H1 (cell line): ENCODE measurements at regions not wholly inside any gene's neighbourhood (a gene's known extent, or its start where the extent isn't known, plus 50 kb on each side); places are given as distances from the start of the nearest gene placed in this dataset.

Source experiments
- CTCF ChIA-PET: fragments of 300-600 bp; sonication (Branson Sonifier 250); formaldehyde crosslinking; loops from one replicate; lab custom pipeline; 2021; ENCODE audit not compliant: partially characterized antibody; lab: Charles Lee
- POLR2A ChIA-PET: fragments of 300-600 bp; sonication (Branson Sonifier 250); formaldehyde crosslinking; loops from one replicate; lab custom pipeline; 2021; ENCODE audit warnings: inconsistent platforms; ENCODE audit not compliant: partially characterized antibody; lab: Charles Lee
- DNase-seq, 2 experiments: peaks; one replicate each; pipeline versions ENCODE4 v3.0.0 to v3.0.0-alpha.2; 2010 to 2022; ENCODE audit warnings: low spot score in 2 of 2, low read depth in 1 of 2, mixed read lengths in 1 of 2
- FAIRE-seq: peaks from 2 replicates; lab custom pipeline; 2011; peaks lifted over from hg19 to GRCh38; lab: Jason Lieb, UNC
- H2AFZ ChIP-seq: 2 replicates; pipeline ENCODE4 v1.8.1; 2012; ENCODE audit warnings: low read length, inconsistent platforms
- H2AK5ac ChIP-seq: 2 replicates; pipeline ENCODE4 v1.6.1; 2013; ENCODE audit warnings: low read depth, low read length
- H2BK120ac ChIP-seq: replicated peaks from 2 replicates; pipeline ENCODE3; 2013; ENCODE audit warnings: low read depth, low read length, inconsistent platforms
- H2BK12ac ChIP-seq: 2 replicates; pipeline ENCODE4 v1.6.1; 2013; ENCODE audit warnings: low read depth, low read length
- H2BK15ac ChIP-seq: 2 replicates; pipeline ENCODE4 v1.6.1; 2013; ENCODE audit warnings: low read length
- H2BK20ac ChIP-seq: 2 replicates; pipeline ENCODE4 v1.6.1; 2013; ENCODE audit warnings: low read length
- H2BK5ac ChIP-seq: 2 replicates; pipeline ENCODE4 v1.6.1; 2013; ENCODE audit warnings: low read depth, low read length
- H3K14ac ChIP-seq: 2 replicates; pipeline ENCODE4 v1.6.1; 2013; ENCODE audit warnings: inconsistent platforms; ENCODE audit not compliant: insufficient read length
- H3K18ac ChIP-seq: 2 replicates; pipeline ENCODE4 v1.6.1; 2013; ENCODE audit warnings: low read length; ENCODE audit errors: extremely low read depth
- H3K23ac ChIP-seq: 2 replicates; pipeline ENCODE4 v1.6.1; 2013; ENCODE audit warnings: inconsistent platforms; ENCODE audit not compliant: insufficient read length
- H3K23me2 ChIP-seq: 2 replicates; pipeline ENCODE4 v1.6.1; 2013; ENCODE audit warnings: low read depth, low read length
- H3K27ac ChIP-seq: 2 replicates; pipeline ENCODE4 v1.6.1; 2011; ENCODE audit warnings: low read depth, low read length, inconsistent platforms
- H3K27me3 ChIP-seq, 4 experiments: replicated peaks in 1 of 4; 1 replicate in 1 of 4; 2 replicates in 3 of 4; pipeline versions ENCODE4 v1.6.1 to v1.8.1; 2011 to 2013; ENCODE audit warnings: low read length in 3 of 4, mild to moderate bottlenecking in 3 of 4, inconsistent platforms in 2 of 4, mixed read lengths in 2 of 4, moderate library complexity in 1 of 4; ENCODE audit not compliant: control insufficient read depth in 3 of 4, insufficient read depth in 3 of 4; ENCODE audit errors: extremely low read depth in 1 of 4
- H3K36me3 ChIP-seq, 4 experiments: 2 replicates each; pipeline versions ENCODE4 v1.6.1 to v1.8.1; 2011 to 2013; ENCODE audit warnings: mild to moderate bottlenecking in 4 of 4, low read length in 3 of 4, moderate library complexity in 2 of 4, control low read depth in 1 of 4, inconsistent platforms in 1 of 4; ENCODE audit not compliant: insufficient read depth in 4 of 4, control insufficient read depth in 2 of 4
- H3K4ac ChIP-seq: replicated peaks from 2 replicates; pipeline ENCODE3; 2013; ENCODE audit warnings: low read length, low read depth, mixed read lengths, inconsistent platforms; ENCODE audit not compliant: insufficient read length
- H3K4me1 ChIP-seq, 4 experiments: replicated peaks in 1 of 4; 1 replicate in 1 of 4; 2 replicates in 3 of 4; pipeline versions ENCODE4 v1.6.1 to v1.8.1; 2011 to 2013; ENCODE audit warnings: low read length in 3 of 4, inconsistent platforms in 2 of 4, mixed read lengths in 1 of 4; ENCODE audit not compliant: insufficient read depth in 4 of 4, control insufficient read depth in 3 of 4
- H3K4me2 ChIP-seq, 2 experiments: 2 replicates each; pipeline versions ENCODE4 v1.6.1 to v1.8.1; 2011 to 2013; ENCODE audit warnings: low read depth in 2 of 2, low read length in 2 of 2, control low read depth in 1 of 2, inconsistent platforms in 1 of 2, mild to moderate bottlenecking in 1 of 2; ENCODE audit not compliant: insufficient read depth in 1 of 2
- H3K4me3 ChIP-seq, 4 experiments: fragments of 200-600, 300-600 bp in 1 of 4; sonication (generic), shearing (Covaris generic), sonication (Bioruptor Twin) in 1 of 4; 2 replicates each; pipeline versions ENCODE4 v1.5.1 to v1.8.1; 2011 to 2016; ENCODE audit warnings: low read length in 4 of 4, low read depth in 3 of 4, control low read depth in 2 of 4, inconsistent platforms in 2 of 4, mild to moderate bottlenecking in 2 of 4, mixed read lengths in 1 of 4, moderate library complexity in 1 of 4; ENCODE audit not compliant: insufficient read depth in 2 of 4; ENCODE audit errors: extremely low read depth in 1 of 4
- H3K56ac ChIP-seq: replicated peaks from 2 replicates; pipeline ENCODE3; 2013; ENCODE audit warnings: low read depth, mild to moderate bottlenecking, mixed read lengths, low read length, inconsistent platforms; ENCODE audit not compliant: insufficient read length
- H3K79me1 ChIP-seq: 2 replicates; pipeline ENCODE4 v1.6.1; 2013; ENCODE audit warnings: low read depth, low read length, control low read depth
- H3K79me2 ChIP-seq, 2 experiments: 2 replicates each; pipeline versions ENCODE4 v1.6.1 to v1.8.1; 2012 to 2013; ENCODE audit warnings: low read length in 2 of 2, mild to moderate bottlenecking in 2 of 2, inconsistent platforms in 1 of 2; ENCODE audit not compliant: insufficient read depth in 2 of 2, control insufficient read depth in 1 of 2
- H3K9ac ChIP-seq, 4 experiments: replicated peaks in 1 of 4; 1 replicate in 1 of 4; 2 replicates in 3 of 4; pipeline versions ENCODE4 v1.6.1 to v1.8.1; 2011 to 2013; ENCODE audit warnings: low read depth in 3 of 4, low read length in 3 of 4, control low read depth in 2 of 4, mild to moderate bottlenecking in 2 of 4, moderate library complexity in 2 of 4, inconsistent platforms in 1 of 4; ENCODE audit errors: extremely low read depth in 1 of 4
- H3K9me3 ChIP-seq, 2 experiments: 2 replicates each; pipeline versions ENCODE4 v1.6.1 to v1.8.1; 2012 to 2013; ENCODE audit warnings: mild to moderate bottlenecking in 2 of 2, moderate library complexity in 2 of 2, control low read depth in 1 of 2, inconsistent platforms in 1 of 2, low read depth in 1 of 2, low read length in 1 of 2, mixed read lengths in 1 of 2; ENCODE audit not compliant: insufficient read depth in 2 of 2
- H4K20me1 ChIP-seq, 2 experiments: replicated peaks in 1 of 2; 2 replicates each; pipeline versions ENCODE3 to v1.8.1; 2011 to 2013; ENCODE audit warnings: inconsistent platforms in 2 of 2, low read length in 2 of 2, mild to moderate bottlenecking in 1 of 2; ENCODE audit not compliant: insufficient read depth in 2 of 2, control insufficient read depth in 1 of 2
- H4K5ac ChIP-seq: 2 replicates; pipeline ENCODE4 v1.6.1; 2013; ENCODE audit warnings: low read length, low read depth, mixed read lengths, inconsistent platforms; ENCODE audit not compliant: insufficient read length
- H4K8ac ChIP-seq: 2 replicates; pipeline ENCODE4 v1.8.0; 2013; ENCODE audit warnings: mild to moderate bottlenecking, moderate library complexity, low read length, inconsistent platforms; ENCODE audit not compliant: insufficient read depth; ENCODE audit errors: extremely low read depth
- H4K91ac ChIP-seq: replicated peaks from 2 replicates; pipeline ENCODE3; 2013; ENCODE audit warnings: low read length, mixed read lengths, inconsistent platforms; ENCODE audit not compliant: insufficient read length
- BACH1 ChIP-seq: IDR thresholded peaks from 2 replicates; pipeline ENCODE4 v1.6.1; 2012; ENCODE audit warnings: low read length, improper control_type of control experiment
- BRCA1 ChIP-seq: IDR thresholded peaks from 2 replicates; pipeline ENCODE4 v1.6.1; 2012; ENCODE audit warnings: low read depth, low read length, improper control_type of control experiment
- CREB1 ChIP-seq: IDR thresholded peaks from 2 replicates; pipeline ENCODE4 v1.6.1; 2012; ENCODE audit warnings: inconsistent platforms
- EP300 ChIP-seq, 2 experiments: IDR thresholded peaks; 1 replicate in 1 of 2; 2 replicates in 1 of 2; pipeline ENCODE4 v1.6.1; 2011 to 2012; ENCODE audit warnings: low read depth in 2 of 2, low read length in 2 of 2, mild to moderate bottlenecking in 2 of 2, borderline replicate concordance in 1 of 2, inconsistent platforms in 1 of 2, moderate library complexity in 1 of 2
- EZH2 ChIP-seq: fragments of 200-600 bp; sonication (generic); IDR thresholded peaks from 2 replicates; pipeline ENCODE4 v1.7.1; 2012; ENCODE audit warnings: low read depth, mild to moderate bottlenecking, moderate library complexity, low read length, inconsistent platforms; ENCODE audit not compliant: severe bottlenecking
- GABPA ChIP-seq: IDR thresholded peaks from 2 replicates; pipeline ENCODE4 v1.6.1; 2011; ENCODE audit warnings: mild to moderate bottlenecking, low read length, moderate library complexity, borderline replicate concordance; ENCODE audit not compliant: insufficient read depth
- MAFK ChIP-seq: IDR thresholded peaks from 2 replicates; pipeline ENCODE4 v1.6.1; 2012; ENCODE audit warnings: low read depth, mild to moderate bottlenecking, improper control_type of control experiment, low read length
- NRF1 ChIP-seq: IDR thresholded peaks from 2 replicates; pipeline ENCODE4 v1.6.1; 2011; ENCODE audit warnings: mild to moderate bottlenecking, low read depth, low read length, improper control_type of control experiment
- POLR2A ChIP-seq, 2 experiments: IDR thresholded peaks; 1 replicate in 1 of 2; 2 replicates in 1 of 2; pipeline ENCODE4 v1.6.1; 2011; ENCODE audit warnings: low read depth in 2 of 2, low read length in 2 of 2, mild to moderate bottlenecking in 2 of 2; ENCODE audit errors: control extremely low read depth in 1 of 2
- SIX5 ChIP-seq: IDR thresholded peaks from 2 replicates; pipeline ENCODE4 v1.6.1; 2011; ENCODE audit warnings: mild to moderate bottlenecking, low read depth, low read length
- SRF ChIP-seq: IDR thresholded peaks from 2 replicates; pipeline ENCODE4 v1.6.1; 2011; ENCODE audit warnings: mild to moderate bottlenecking, low read depth, low read length, moderate library complexity
- TAF7 ChIP-seq: optimal IDR thresholded peaks from 2 replicates; pipeline ENCODE3; 2011; ENCODE audit warnings: low read depth, mild to moderate bottlenecking, inconsistent platforms, low read length, moderate library complexity, borderline replicate concordance
- TCF12 ChIP-seq: IDR thresholded peaks from 2 replicates; pipeline ENCODE4 v1.6.1; 2011; ENCODE audit warnings: low read depth, mild to moderate bottlenecking, low read length
- YY1 ChIP-seq: IDR thresholded peaks from 2 replicates; pipeline ENCODE4 v1.6.1; 2011; ENCODE audit warnings: low read depth, mild to moderate bottlenecking, low read length
- WGBS, 2 experiments: shearing (Covaris generic) in 1 of 2; methylation state at CpG; one replicate each; pipeline versions ENCODE4 v1.1.6 to v1.1.7; 2013 to 2015; ENCODE audit warnings: low lambda C conversion rate in 2 of 2, mixed read lengths in 2 of 2, inconsistent platforms in 1 of 2, low coverage in 1 of 2, missing lambda C conversion rate in 1 of 2; ENCODE audit not compliant: insufficient replicate concordance in 2 of 2, insufficient coverage in 1 of 2, insufficient read length in 1 of 2; ENCODE audit errors: extremely low coverage in 1 of 2, missing lambda C conversion rate in 1 of 2; 5-methylcytosine and 5-hydroxymethylcytosine counted together

GRCh38 chr10:4169448-4169847 is 384.4 kb upstream of the KLF6 start:
- H2AFZ ChIP-seq, result no peak overlapping the region
- no peak overlapping the region for H2BK12ac ChIP-seq
- no peak overlapping the region for H3K9ac ChIP-seq
- no peak overlapping the region for H2BK120ac ChIP-seq
- no peaks in the 10 kb centered on the region for H3K27me3 ChIP-seq
- no peak overlapping the region for H3K27ac ChIP-seq
- ChIA-PET POLR2A (interaction anchor here (0.7 kb wide), 1 partner anchor 1050 kb away, joined by 3 read pairs; no protein-coding TSS in a partner anchor), CTCF (interaction anchor here (0.8 to 1.5 kb wide), 3 partner anchors 15 to 97 kb away, joined by 4 to 5 read pairs (median 5); no protein-coding TSS in a partner anchor)
- no peak overlapping the region for H2BK5ac ChIP-seq
- no peak overlapping the region for H2BK15ac ChIP-seq
- FAIRE-seq (no peak), DNase-seq (no peak)
- TF ChIP-seq MAFK (no peak), GABPA (no peak), CREB1 (no peak), TAF7 (no peak), TCF12 (no peak), SIX5 (no peak), BACH1 (no peak), SRF (no peak), NRF1 (no peak), EP300 (IDR thresholded peaks at IDR 0.05; ENCODE audit: borderline replicate concordance in 1 of 2, low read depth in 2 of 2, low read length in 2 of 2) (no peak), BRCA1 (no peak), EZH2 (no peak), YY1 (no peak), POLR2A (IDR thresholded peaks at IDR 0.05; ENCODE audit: control extremely low read depth in 1 of 2, low read depth in 2 of 2, low read length in 2 of 2) (no peak)
- no peak overlapping the region for H2BK20ac ChIP-seq
- no peak overlapping the region for H2AK5ac ChIP-seq
- H3K56ac ChIP-seq, result no peak overlapping the region
- no peak overlapping the region for H3K4me3 ChIP-seq
- H3K9me3 ChIP-seq, result peaks cover 0 to 2% of the 10 kb centered on the region in 2 experiments; a peak in 1 of 4 replicates
- H3K14ac ChIP-seq, result no peak overlapping the region
- no peaks in the 10 kb centered on the region for H3K36me3 ChIP-seq
- H4K5ac ChIP-seq, result no peak overlapping the region
- H4K8ac ChIP-seq, result no peak overlapping the region
- H3K18ac ChIP-seq, result no peak overlapping the region
- H3K23ac ChIP-seq, result no peak overlapping the region
- H4K20me1 ChIP-seq, result no peaks in the 10 kb centered on the region
- H4K91ac ChIP-seq, result no peak overlapping the region
- H3K79me1 ChIP-seq, result no peaks in the 10 kb centered on the region
- no peak overlapping the region for H3K4ac ChIP-seq
- H3K79me2 ChIP-seq, result no peaks in the 10 kb centered on the region
- no peaks in the 10 kb centered on the region for H3K4me1 ChIP-seq
- no peak overlapping the region for H3K4me2 ChIP-seq
- 94% methylated on average over 1 of the region's 1 CpG; no CpG with 5 or more reads in 1 of the 2 experiments for WGBS, 2 experiments
- H3K23me2 ChIP-seq, result no peaks in the 10 kb centered on the region
